HG02970 (cell line): ENCODE measurements at regions not wholly inside any gene's neighbourhood (a gene's known extent, or its start where the extent isn't known, plus 50 kb on each side); places are given as distances from the start of the nearest gene placed in this dataset.

Experiments
- ATAC-seq: cut with Tn5 transposase; IDR thresholded peaks from one replicate; pipeline ENCODE4 v1.9.1; 2021; ENCODE audit warnings: mild to moderate bottlenecking, moderate library complexity, moderate number of reproducible peaks; ENCODE audit not compliant: unreplicated experiment, low FRiP score

DNA sequence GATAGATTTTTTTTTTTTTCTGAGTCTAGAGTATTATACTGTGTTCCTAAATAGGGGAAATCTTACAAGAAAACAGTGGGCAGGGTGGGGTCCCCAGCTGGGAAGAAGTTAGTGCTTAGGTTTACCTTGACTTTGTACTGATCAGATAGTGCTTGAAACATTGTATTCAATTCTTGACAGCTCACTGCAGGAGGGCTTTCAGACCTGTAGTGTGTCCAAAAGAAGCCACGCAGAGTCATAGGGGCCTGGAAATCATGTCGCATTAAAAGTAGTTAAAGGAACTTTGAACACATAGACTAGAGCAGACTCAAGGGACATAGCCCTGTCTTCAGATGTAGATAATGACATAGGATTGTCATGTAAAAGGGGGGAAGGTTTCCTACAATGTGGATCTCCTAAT, 215.4 kb upstream of the NR4A3 start:
- ATAC-seq: no peak

GRCh38 chr9:99606957-99607356, 214.7 kb upstream of the NR4A3 start:
- ATAC-seq: no peak

DNA sequence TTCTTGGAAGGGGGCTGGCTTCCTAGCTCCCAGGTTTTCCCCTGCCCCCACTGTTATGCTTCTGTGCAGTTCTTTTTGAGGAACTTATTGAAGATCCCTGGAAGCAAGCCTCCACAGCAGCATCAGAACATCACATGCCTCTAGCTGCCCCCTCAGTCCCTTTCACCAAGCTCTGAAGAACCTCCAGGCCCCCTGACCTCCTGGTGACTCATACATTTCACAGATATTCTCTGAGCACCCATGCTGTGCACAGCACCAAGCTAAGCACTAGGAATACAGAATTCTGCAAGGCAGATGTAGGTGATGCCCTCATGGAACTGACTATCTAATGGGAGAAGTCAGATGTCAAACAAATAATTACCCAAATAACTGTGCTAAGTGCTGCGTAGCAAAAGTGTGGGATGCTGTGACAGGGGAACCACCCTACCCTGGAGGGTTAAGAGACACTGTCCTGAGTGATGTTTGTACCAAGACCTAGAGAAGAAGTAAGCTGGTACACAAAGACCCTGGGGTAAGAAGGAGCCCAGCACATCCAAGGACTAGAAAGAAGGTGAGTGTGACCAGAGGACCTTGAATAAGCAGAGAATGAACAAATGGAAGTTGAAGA, 213.7 kb upstream of the NR4A3 start:
- ATAC-seq: no peak

DNA sequence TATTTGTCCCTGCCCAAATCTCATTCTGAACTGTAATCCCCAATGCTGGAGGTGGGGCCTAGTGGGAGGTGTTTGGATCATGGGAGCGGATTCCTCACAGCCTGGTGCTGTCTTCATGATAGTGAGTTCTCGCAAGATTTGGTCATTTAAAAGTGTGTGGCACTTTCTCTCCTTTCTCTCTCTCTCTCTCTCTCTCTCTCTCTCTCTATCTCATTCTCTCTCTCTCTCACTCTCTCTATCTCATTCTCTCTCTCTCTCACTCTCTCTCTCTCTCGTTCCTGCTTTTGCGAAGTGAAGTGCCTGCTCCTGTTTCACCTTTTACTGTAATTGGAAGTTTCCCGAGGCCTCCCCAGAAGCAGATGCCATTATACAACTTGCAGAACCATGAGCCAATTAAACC, 207.3 kb upstream of the NR4A3 start:
- no peak for ATAC-seq

DNA sequence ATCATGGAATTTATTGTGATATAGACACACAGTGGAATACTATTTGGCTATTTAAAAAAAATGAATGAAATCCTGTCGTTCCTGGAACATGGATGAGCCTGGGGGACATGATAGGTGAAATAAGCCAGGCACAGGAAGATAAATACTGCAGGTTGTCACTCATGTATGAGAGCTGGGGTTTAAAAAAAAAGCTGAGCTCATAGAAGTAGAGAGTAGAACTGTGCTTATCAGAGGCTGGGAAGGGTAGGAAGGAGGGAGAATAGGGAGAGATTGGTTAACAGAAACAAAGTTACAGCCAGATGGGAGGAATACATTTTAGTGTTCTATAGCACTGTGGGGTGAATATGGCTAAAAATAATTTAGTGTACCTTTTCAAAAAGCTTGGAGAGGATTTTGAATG, 200.6 kb upstream of the NR4A3 start:
- ATAC-seq: no peak

GRCh38 chr9:99622679-99623078, 199.0 kb upstream of the NR4A3 start:
- no peak for ATAC-seq

DNA sequence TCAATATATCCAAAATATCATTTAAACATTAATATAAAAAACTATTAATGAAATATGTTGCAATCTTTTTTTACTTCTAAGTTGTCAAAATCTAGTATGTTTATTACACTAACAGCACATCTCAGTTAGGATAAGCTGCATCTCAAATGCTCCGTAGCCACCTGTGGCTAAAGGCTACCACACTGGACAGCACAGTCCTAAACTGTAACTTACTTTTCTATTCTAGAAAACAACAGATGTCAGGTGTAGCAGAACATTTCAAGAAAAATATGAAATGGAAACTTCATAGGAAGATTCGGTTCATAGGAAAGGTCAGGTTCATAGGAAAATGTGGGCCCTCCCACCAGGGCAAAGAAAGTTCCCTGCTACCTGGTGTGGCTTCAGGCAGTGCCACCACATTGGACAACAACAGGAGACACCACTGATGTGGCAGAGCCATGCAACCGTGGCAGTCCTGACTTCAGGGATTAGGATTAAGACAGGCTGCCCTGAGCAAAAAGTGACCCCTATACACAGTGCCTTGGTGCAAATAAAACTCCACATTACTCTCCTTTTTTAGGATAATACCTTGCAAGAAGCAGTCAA, 197.8 kb upstream of the NR4A3 start:
- ATAC-seq: no peak

GRCh38 chr9:99624499-99625233, 197.0 kb upstream of the NR4A3 start:
- ATAC-seq: no peak

GRCh38 chr9:99626426-99626825, 195.3 kb upstream of the NR4A3 start:
- ATAC-seq: no peak

- no peak for ATAC-seq
These were observed 193.4 kb upstream of the NR4A3 start for GRCh38 chr9:99628285-99628684.

DNA sequence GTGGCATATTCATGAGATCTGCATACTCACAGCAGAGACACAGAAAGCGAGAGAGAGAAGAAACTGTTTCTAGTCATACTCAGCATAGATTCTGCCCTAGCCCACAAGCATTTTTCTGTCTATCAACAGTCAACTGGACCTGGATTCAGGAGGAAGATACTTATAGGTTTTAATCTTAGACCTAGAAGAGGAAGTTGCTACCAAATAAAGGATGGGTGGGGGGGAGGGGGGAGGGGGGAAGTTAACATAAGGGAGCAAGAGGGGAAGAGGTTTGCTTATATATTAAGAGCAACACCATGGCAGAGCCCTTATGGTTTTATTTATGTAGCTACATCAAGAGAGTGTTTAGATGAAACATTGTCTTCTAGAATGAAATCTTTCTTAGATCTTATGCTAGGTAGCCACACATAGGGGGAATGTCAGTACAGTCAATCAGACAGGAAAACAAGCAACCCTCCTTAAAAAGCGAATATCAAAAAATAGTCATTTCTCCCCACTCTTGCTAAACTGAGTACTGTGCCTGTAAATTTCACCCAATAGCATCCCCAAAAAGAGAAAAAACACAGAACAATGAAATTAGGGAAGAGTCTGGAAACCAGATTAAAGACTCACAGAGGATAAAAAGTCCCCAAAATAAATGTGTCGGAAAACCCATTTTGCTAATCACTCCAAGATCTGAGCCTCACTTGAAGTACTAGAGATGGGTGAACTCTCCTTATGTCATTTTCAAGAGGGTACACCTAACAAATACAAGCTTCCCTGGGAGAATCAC, 192.7 kb upstream of the NR4A3 start:
- no peak for ATAC-seq

DNA sequence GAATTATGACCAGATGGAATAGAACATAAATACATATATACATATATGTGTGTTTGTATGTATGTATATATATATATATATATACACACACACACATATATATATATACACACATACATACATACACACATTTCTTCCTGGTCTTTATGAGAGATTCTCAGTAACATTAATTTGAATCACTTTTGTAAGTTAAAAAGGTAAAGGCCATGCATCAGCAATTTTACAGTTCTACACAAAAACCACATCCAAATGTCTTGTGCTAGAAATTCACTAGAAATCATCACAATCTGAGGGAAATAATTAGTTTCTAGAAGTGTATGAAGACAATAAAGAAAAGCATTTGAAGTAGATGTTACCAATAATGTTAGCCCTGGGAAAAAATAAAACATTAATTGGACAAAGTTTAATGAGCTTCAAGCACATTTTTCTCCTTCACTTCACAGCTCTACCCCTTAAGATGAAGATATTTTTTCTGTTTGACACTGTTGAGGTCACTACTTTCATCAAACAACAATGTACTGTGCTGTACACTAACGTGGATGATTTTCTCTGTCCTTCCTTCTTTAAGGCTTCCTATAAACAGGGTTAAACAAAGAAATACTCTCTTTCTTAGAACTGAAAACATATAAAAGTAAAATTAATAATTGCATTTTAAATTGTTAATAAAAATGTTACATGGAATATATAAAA, 189.2 kb upstream of the NR4A3 start:
- no peak for ATAC-seq

- ATAC-seq: no peak
These were observed 188.4 kb upstream of the NR4A3 start for GRCh38 chr9:99633265-99633664.

- ATAC-seq: no peak
These were observed 187.5 kb upstream of the NR4A3 start for GRCh38 chr9:99634186-99634585.

- ATAC-seq: no peak
These were observed 186.7 kb upstream of the NR4A3 start for GRCh38 chr9:99635032-99635431.

GRCh38 chr9:99637641-99638040, 184.0 kb upstream of the NR4A3 start:
- no peak for ATAC-seq

- ATAC-seq: no peak
These were observed 182.7 kb upstream of the NR4A3 start for GRCh38 chr9:99638971-99639370.

- ATAC-seq: no peak
These were observed 174.1 kb upstream of the NR4A3 start for GRCh38 chr9:99647604-99648003.

- ATAC-seq: no peak
These were observed 171.4 kb upstream of the NR4A3 start for GRCh38 chr9:99650187-99650874.

GRCh38 chr9:99660191-99660636, 161.5 kb upstream of the NR4A3 start:
- ATAC-seq: peak; percentile 81
